ENCODE measurements at regions not wholly inside any gene's neighbourhood (a gene's known extent, or its start where the extent isn't known, plus 50 kb on each side); places are given as distances from the start of the nearest gene placed in this dataset.

GRCh38 chr16:75780669-75781068, 54.4 kb upstream of the CPHXL start:
- DNase-seq (ENCODE audit: low read depth) = no peak
- H3K4me3 ChIP-seq (ENCODE audit: low read depth, low read length) = no peak overlapping the region
- TF ChIP-seq CTCF (IDR thresholded peaks at IDR 0.05; ENCODE audit: control insufficient read depth, extremely low read depth, insufficient read depth) = no peak

GRCh38 chr16:75781683-75782343, 55.5 kb upstream of the CPHXL start:
- no peak for DNase-seq (ENCODE audit: low read depth)
- TF ChIP-seq CTCF (IDR thresholded peaks at IDR 0.05; ENCODE audit: control insufficient read depth, extremely low read depth, insufficient read depth) = no peak

GRCh38 chr16:75787440-75787839, 61.1 kb upstream of the CPHXL start:
- DNase-seq (ENCODE audit: low read depth) = no peak
- no peak for TF ChIP-seq CTCF (IDR thresholded peaks at IDR 0.05; ENCODE audit: control insufficient read depth, extremely low read depth, insufficient read depth)
- H3K4me3 ChIP-seq (ENCODE audit: low read depth, low read length) = no peak overlapping the region

More at GRCh38 chr16:75781683-75782343, 55.5 kb upstream of the CPHXL start:
- H3K4me3 ChIP-seq (ENCODE audit: low read depth, low read length) = no peak overlapping the region

- H3K4me3 ChIP-seq (ENCODE audit: low read depth, low read length) = no peak overlapping the region
- peak; percentile 68 for TF ChIP-seq CTCF (IDR thresholded peaks at IDR 0.05; ENCODE audit: control insufficient read depth, extremely low read depth, insufficient read depth)
- no peak for DNase-seq (ENCODE audit: low read depth)
Measured at GRCh38 chr16:75789237-75789636, 62.9 kb upstream of the CPHXL start.

- no peak for TF ChIP-seq CTCF (IDR thresholded peaks at IDR 0.05; ENCODE audit: control insufficient read depth, extremely low read depth, insufficient read depth)
- no peak for DNase-seq (ENCODE audit: low read depth)
- no peak overlapping the region for H3K4me3 ChIP-seq (ENCODE audit: low read depth, low read length)
Measured at GRCh38 chr16:75792771-75793492, 66.6 kb upstream of the CPHXL start.

GRCh38 chr16:75793641-75794040, 67.4 kb upstream of the CPHXL start:
- TF ChIP-seq CTCF (IDR thresholded peaks at IDR 0.05; ENCODE audit: control insufficient read depth, extremely low read depth, insufficient read depth) = no peak
- no peak for DNase-seq (ENCODE audit: low read depth)

More at GRCh38 chr16:75793641-75794040, 67.4 kb upstream of the CPHXL start:
- no peak overlapping the region for H3K4me3 ChIP-seq (ENCODE audit: low read depth, low read length)

Data from LNCaP clone FGC (cell line).